AG09309 (cell line): ENCODE measurements at regions not wholly inside any gene's neighbourhood (a gene's known extent, or its start where the extent isn't known, plus 50 kb on each side); places are given as distances from the start of the nearest gene placed in this dataset.

Experiments used
- DNase-seq: peaks from one replicate; pipeline ENCODE4 v3.0.0-alpha.2; 2010; ENCODE audit warnings: low read depth
- H3K4me3 ChIP-seq: 2 replicates; pipeline ENCODE4 v1.5.1; 2011; ENCODE audit warnings: mild to moderate bottlenecking, low read depth, low read length, moderate library complexity; ENCODE audit not compliant: control insufficient read depth
- TF ChIP-seq, protein P1 (sequence below): IDR thresholded peaks from 2 replicates; pipeline ENCODE4 v1.5.1; 2011; ENCODE audit warnings: mild to moderate bottlenecking, low read depth, low read length, inconsistent platforms; ENCODE audit not compliant: insufficient read depth, control insufficient read depth; ENCODE audit errors: missing control alignments

DNA sequence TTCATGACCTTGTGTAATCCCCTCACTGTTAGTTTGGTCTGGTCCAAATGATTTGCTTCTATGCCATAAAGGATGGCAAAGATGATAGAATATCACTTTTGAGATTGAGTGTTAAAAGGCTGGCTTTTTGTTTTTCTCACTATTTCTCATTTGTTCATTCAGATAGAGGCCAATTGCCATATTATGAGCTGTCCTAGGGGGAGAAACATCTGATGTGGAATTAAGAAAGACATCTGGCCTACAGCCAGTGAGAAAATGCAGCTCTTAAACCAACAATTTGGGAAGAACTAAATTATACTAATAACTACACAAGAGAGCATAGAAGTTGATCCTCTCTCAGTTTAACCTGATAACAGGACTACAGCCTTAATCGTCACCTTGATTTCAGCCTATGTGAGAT lies 1668.6 kb downstream of the GRIK2 start:
- TF ChIP-seq, protein P1, sequence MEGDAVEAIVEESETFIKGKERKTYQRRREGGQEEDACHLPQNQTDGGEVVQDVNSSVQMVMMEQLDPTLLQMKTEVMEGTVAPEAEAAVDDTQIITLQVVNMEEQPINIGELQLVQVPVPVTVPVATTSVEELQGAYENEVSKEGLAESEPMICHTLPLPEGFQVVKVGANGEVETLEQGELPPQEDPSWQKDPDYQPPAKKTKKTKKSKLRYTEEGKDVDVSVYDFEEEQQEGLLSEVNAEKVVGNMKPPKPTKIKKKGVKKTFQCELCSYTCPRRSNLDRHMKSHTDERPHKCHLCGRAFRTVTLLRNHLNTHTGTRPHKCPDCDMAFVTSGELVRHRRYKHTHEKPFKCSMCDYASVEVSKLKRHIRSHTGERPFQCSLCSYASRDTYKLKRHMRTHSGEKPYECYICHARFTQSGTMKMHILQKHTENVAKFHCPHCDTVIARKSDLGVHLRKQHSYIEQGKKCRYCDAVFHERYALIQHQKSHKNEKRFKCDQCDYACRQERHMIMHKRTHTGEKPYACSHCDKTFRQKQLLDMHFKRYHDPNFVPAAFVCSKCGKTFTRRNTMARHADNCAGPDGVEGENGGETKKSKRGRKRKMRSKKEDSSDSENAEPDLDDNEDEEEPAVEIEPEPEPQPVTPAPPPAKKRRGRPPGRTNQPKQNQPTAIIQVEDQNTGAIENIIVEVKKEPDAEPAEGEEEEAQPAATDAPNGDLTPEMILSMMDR, result no peak
- DNase-seq, result no peak
- H3K4me3 ChIP-seq, result no peak overlapping the region

DNA sequence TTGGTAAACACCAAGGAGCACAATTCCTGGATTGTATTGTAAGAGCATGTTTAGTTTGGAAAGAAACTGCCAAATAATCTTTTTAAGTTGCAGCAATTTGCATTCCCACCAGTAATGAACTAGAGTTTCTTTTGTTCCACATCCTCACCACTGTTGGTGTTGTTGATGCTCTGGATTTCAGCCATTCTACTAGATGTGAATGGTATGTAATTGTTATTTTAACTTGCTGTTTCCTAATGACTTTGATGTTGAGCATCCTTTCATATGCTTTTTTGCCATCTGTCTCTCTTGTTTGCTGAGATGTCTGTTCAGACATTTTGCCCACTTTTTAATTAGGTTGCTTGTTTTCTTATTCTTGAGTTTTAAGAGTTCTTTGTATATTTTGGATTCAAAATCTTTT lies 1654.1 kb downstream of the GRIK2 start:
- no peak for DNase-seq
- H3K4me3 ChIP-seq, result no peak overlapping the region
- TF ChIP-seq, protein P1, result no peak

DNA sequence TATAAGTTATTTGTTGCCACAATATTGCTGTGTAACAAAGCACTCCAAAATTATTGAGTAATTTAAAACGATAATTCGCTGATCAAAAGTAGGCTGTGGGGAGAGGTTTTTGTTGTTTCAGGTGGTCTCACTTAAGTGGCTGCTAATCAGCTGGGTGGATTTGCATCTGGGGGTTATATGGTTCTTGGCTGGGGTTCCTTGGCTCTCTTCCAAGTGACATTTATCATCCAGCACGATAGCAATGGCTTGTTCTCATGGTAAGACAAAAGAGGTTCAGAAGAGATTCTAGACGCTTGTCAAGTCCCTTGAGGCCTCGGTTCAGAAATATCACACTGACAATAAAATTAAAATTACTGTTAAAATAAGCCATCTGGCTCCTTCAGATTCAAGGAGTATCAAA lies 1648.8 kb downstream of the GRIK2 start:
- no peak for DNase-seq
- TF ChIP-seq, protein P1, result no peak
- H3K4me3 ChIP-seq, result no peak overlapping the region

DNA sequence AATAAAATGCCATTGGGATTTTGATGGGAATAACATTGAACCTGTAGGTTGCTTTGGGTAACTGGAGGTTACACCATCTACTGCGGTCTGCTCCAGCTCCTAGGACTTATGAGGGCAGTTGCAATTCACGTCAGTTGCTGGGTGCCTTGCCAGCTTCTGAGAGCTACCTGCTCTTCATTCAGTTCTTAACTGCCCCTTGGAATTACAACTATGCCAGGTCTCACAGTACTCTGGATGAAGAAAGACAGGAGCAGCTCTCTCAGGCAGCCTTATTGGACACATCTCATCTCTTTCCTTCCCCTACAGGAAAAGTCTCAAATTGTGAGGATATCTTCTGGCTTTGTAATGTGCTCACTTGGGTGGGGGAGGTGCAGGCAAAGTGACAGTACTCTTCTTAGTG lies 1643.3 kb downstream of the GRIK2 start:
- no peak overlapping the region for H3K4me3 ChIP-seq
- TF ChIP-seq, protein P1, result no peak
- DNase-seq, result no peak

DNA sequence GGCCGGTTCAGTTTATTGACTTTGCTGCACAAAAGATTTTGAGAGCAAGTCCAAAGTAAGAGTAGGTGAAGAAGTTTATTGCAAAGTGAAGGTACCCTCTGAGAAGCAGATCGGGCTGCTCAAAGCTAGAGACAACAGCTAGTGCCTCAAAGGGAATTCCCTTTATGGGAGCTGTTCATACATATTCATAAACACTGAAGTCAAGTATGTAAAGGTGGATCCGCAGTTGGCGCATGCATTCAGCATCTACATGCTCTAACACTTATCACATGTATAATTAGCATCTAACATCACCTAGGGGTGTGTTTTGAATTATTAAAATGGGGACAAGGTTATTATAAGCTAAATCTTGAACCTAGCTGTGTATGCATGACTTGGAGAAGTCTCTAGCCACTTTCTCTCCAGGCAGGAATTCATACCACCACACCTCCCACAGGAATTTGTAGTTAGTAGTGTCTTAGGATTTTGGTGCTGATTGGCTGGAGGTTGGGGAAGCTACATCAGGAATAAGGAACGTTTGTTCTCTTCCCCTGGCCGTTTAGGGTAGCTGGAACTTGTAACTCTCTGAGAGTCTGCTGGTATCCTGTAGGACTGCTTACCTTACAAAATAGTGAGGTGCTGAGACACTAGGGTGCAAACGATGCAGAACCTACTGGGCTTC lies 1633.9 kb downstream of the GRIK2 start:
- H3K4me3 ChIP-seq, result no peak overlapping the region
- DNase-seq, result no peak
- TF ChIP-seq, protein P1, result no peak

DNA sequence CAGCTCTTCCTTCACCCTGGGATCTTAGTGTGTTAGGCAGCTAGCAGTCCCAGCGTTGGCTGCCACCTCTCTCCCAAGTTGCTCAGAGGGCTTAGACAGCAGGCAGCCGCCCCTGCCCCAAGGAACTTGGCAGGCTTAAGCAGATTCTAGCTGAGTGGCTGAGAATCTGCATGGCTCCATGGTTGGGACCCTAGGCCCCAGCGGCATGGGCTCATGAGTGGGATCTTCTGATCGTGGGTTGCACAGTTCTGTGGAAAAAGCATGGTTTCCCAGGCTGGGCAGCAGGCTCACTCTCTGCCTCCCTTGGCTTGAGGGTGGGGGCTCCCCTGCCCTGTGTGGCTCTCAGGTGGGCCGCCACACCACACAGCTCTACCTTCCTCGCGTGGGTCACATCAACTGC lies 1624.9 kb downstream of the GRIK2 start:
- no peak for DNase-seq

DNA sequence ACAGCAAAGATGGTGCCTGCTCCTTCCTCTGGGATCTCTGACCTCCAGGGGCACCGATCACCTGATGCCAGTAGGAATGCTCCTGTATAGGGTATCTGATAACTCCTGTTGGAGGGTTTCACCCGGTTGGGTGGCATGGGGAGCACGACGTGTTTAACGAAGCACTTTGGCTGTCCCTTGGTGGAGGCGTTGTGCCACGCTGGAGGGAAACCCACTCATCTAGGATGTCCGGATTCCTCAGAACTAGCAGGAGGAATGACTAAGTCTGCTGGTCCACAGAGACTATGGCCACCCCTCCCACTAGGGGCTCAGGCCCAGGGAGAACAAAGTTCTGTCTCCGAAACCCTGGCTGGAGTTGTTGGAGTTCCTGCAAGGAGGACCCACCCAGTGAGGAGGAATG lies 1624.4 kb downstream of the GRIK2 start:
- TF ChIP-seq, protein P1, result no peak
- DNase-seq, result no peak
- no peak overlapping the region for H3K4me3 ChIP-seq

More for the DNA sequence above, 1624.9 kb downstream of the GRIK2 start:
- TF ChIP-seq, protein P1, result no peak
- no peak overlapping the region for H3K4me3 ChIP-seq
